ENCODE measurements at regions not wholly inside any gene's neighbourhood (a gene's known extent, or its start where the extent isn't known, plus 50 kb on each side); places are given as distances from the start of the nearest gene placed in this dataset.

- DNase-seq: no peak
These were observed 715.0 kb upstream of the CELF2 start for GRCh38 chr10:10302689-10303088.

- no peak for DNase-seq
These were observed 710.6 kb upstream of the CELF2 start for GRCh38 chr10:10307036-10307435.

GRCh38 chr10:10307551-10307950 lies 710.1 kb upstream of the CELF2 start:
- DNase-seq: no peak

- DNase-seq: no peak
These were observed 707.2 kb upstream of the CELF2 start for GRCh38 chr10:10310498-10310897.

GRCh38 chr10:10311966-10312365 lies 705.7 kb upstream of the CELF2 start:
- DNase-seq: no peak

- DNase-seq: no peak
These were observed 704.4 kb upstream of the CELF2 start for GRCh38 chr10:10313149-10313835.

- no peak for DNase-seq
These were observed 703.0 kb upstream of the CELF2 start for GRCh38 chr10:10314626-10315025.

GRCh38 chr10:10315989-10316388 lies 701.7 kb upstream of the CELF2 start:
- DNase-seq: no peak

- no peak for DNase-seq
These were observed 700.5 kb upstream of the CELF2 start for GRCh38 chr10:10317151-10317550.

GRCh38 chr10:10318856-10319255 lies 698.8 kb upstream of the CELF2 start:
- DNase-seq: no peak

GRCh38 chr10:10320956-10321355 lies 696.7 kb upstream of the CELF2 start:
- no peak for DNase-seq

- no peak for DNase-seq
These were observed 691.6 kb upstream of the CELF2 start for GRCh38 chr10:10326116-10326515.

- DNase-seq: no peak
These were observed 689.7 kb upstream of the CELF2 start for GRCh38 chr10:10327934-10328333.

GRCh38 chr10:10330418-10330817 lies 687.3 kb upstream of the CELF2 start:
- DNase-seq: no peak

- no peak for DNase-seq
These were observed 684.9 kb upstream of the CELF2 start for GRCh38 chr10:10332786-10333185.

- DNase-seq: no peak
These were observed 684.0 kb upstream of the CELF2 start for GRCh38 chr10:10333622-10334021.

- no peak for DNase-seq
These were observed 679.3 kb upstream of the CELF2 start for GRCh38 chr10:10338339-10338738.

GRCh38 chr10:10346390-10347150 lies 671.1 kb upstream of the CELF2 start:
- DNase-seq: no peak

- no peak for DNase-seq
These were observed 667.6 kb upstream of the CELF2 start for GRCh38 chr10:10350050-10350449.

- no peak for DNase-seq
These were observed 666.2 kb upstream of the CELF2 start for GRCh38 chr10:10351451-10351850.

- DNase-seq: no peak
These were observed 664.3 kb upstream of the CELF2 start for GRCh38 chr10:10353326-10353868.

- no peak for DNase-seq
These were observed 658.4 kb upstream of the CELF2 start for GRCh38 chr10:10359263-10359662.

GRCh38 chr10:10361301-10361885 lies 656.3 kb upstream of the CELF2 start:
- DNase-seq: no peak

- no peak for DNase-seq
These were observed 654.9 kb upstream of the CELF2 start for GRCh38 chr10:10362800-10363199.

Data from activated gamma-delta T cell (primary cell).